Stimulated activated CD4-positive, alpha-beta T cell treated with anti-CD3 and anti-CD28 coated beads, Interleukin-15, amount 100 ng/mL, for 48 hours (primary cell): ENCODE measurements at regions not wholly inside any gene's neighbourhood (a gene's known extent, or its start where the extent isn't known, plus 50 kb on each side); places are given as distances from the start of the nearest gene placed in this dataset.
A peak's percentile ranks its signal among the peaks of the same experiment; 100 is the strongest.
"Not testable (repeated sequence)": the region's sequence is repeated elsewhere in the genome, so short reads cannot be mapped to it uniquely, and the experiment has no call there.

ENCODE experiments used
- DNase-seq, 2 donors: peaks; one replicate each; pipeline ENCODE4 v3.0.0-alpha.2; 2020; ENCODE audit warnings: low read depth in 2 of 2

GRCh38 chr2:185507719-185508118 lies 230.9 kb upstream of the FSIP2 start:
- no peak for DNase-seq

GRCh38 chr2:185510060-185510459 lies 228.5 kb upstream of the FSIP2 start:
- no peak for DNase-seq

GRCh38 chr2:185511925-185512324 lies 226.7 kb upstream of the FSIP2 start:
- DNase-seq, result no peak

- DNase-seq, result no peak
Observed at GRCh38 chr2:185522472-185522871, 216.1 kb upstream of the FSIP2 start.

- DNase-seq, result not testable (repeated sequence)
Observed at GRCh38 chr2:185524242-185524641, 214.4 kb upstream of the FSIP2 start.

- no peak for DNase-seq
Observed at GRCh38 chr2:185526161-185526560, 212.4 kb upstream of the FSIP2 start.

- no peak for DNase-seq
Observed at GRCh38 chr2:185531721-185532120, 206.9 kb upstream of the FSIP2 start.

- DNase-seq, result no peak
Observed at GRCh38 chr2:185537689-185538088, 200.9 kb upstream of the FSIP2 start.

GRCh38 chr2:185567196-185567595 lies 171.4 kb upstream of the FSIP2 start:
- DNase-seq, result no peak

GRCh38 chr2:185567940-185568339 lies 170.7 kb upstream of the FSIP2 start:
- no peak for DNase-seq

- DNase-seq, result no peak
Observed at GRCh38 chr2:185578322-185578721, 160.3 kb upstream of the FSIP2 start.

- no peak for DNase-seq
Observed at GRCh38 chr2:185583058-185583816, 155.4 kb upstream of the FSIP2 start.

GRCh38 chr2:185585165-185585564 lies 153.4 kb upstream of the FSIP2 start:
- not testable (repeated sequence) for DNase-seq

GRCh38 chr2:185591276-185591675 lies 147.3 kb upstream of the FSIP2 start:
- not testable (repeated sequence) for DNase-seq

GRCh38 chr2:185607945-185608344 lies 130.7 kb upstream of the FSIP2 start:
- no peak for DNase-seq

- DNase-seq, result no peak
Observed at GRCh38 chr2:185608799-185609198, 129.8 kb upstream of the FSIP2 start.

- DNase-seq, result no peak
Observed at GRCh38 chr2:185610301-185610700, 128.3 kb upstream of the FSIP2 start.

- DNase-seq, result no peak
Observed at GRCh38 chr2:185618625-185619024, 120.0 kb upstream of the FSIP2 start.

GRCh38 chr2:185625604-185626003 lies 113.0 kb upstream of the FSIP2 start:
- no peak for DNase-seq

GRCh38 chr2:185628985-185629384 lies 109.6 kb upstream of the FSIP2 start:
- peak in 1 of 2 donors; percentile 1 for DNase-seq

GRCh38 chr2:185633621-185634020 lies 105.0 kb upstream of the FSIP2 start:
- no peak for DNase-seq

- DNase-seq, result no peak
Observed at GRCh38 chr2:185638771-185639170, 99.8 kb upstream of the FSIP2 start.

GRCh38 chr2:185640588-185640987 lies 98.0 kb upstream of the FSIP2 start:
- no peak for DNase-seq

- DNase-seq, result no peak
Observed at GRCh38 chr2:185643434-185643833, 95.2 kb upstream of the FSIP2 start.
